ENCODE measurements at regions not wholly inside any gene's neighbourhood (a gene's known extent, or its start where the extent isn't known, plus 50 kb on each side); places are given as distances from the start of the nearest gene placed in this dataset.

GRCh38 chr10:80870282-80870681 lies 332.6 kb downstream of the SH2D4B start:
- DNase-seq: no peak

GRCh38 chr10:80871083-80871482 lies 333.4 kb downstream of the SH2D4B start:
- no peak for DNase-seq

- DNase-seq: no peak
Observed at GRCh38 chr10:80878330-80878729, 340.6 kb downstream of the SH2D4B start.

GRCh38 chr10:80890146-80890545 lies 352.4 kb downstream of the SH2D4B start:
- no peak for DNase-seq

- DNase-seq: no peak
Observed at GRCh38 chr10:80893256-80893655, 355.6 kb downstream of the SH2D4B start.

- DNase-seq: no peak
Observed at GRCh38 chr10:80894311-80894791, 356.6 kb downstream of the SH2D4B start.

GRCh38 chr10:80894797-80895467 lies 357.2 kb downstream of the SH2D4B start:
- DNase-seq: no peak

- no peak for DNase-seq
Observed at GRCh38 chr10:80896076-80896475, 358.4 kb downstream of the SH2D4B start.

- no peak for DNase-seq
Observed at GRCh38 chr10:80896959-80897358, 359.3 kb downstream of the SH2D4B start.

GRCh38 chr10:80900661-80901060 lies 363.0 kb downstream of the SH2D4B start:
- no peak for DNase-seq

- DNase-seq: no peak
Observed at GRCh38 chr10:80908611-80909010, 370.9 kb downstream of the SH2D4B start.

GRCh38 chr10:80909254-80909653 lies 371.6 kb downstream of the SH2D4B start:
- no peak for DNase-seq

GRCh38 chr10:80917636-80918035 lies 379.9 kb downstream of the SH2D4B start:
- no peak for DNase-seq

GRCh38 chr10:80921032-80921431 lies 383.3 kb downstream of the SH2D4B start:
- DNase-seq: no peak

GRCh38 chr10:80924063-80924952 lies 386.6 kb downstream of the SH2D4B start:
- DNase-seq: peak; percentile 6

- DNase-seq: no peak
Observed at GRCh38 chr10:80927419-80928078, 389.8 kb downstream of the SH2D4B start.

GRCh38 chr10:80938903-80939302 lies 401.2 kb downstream of the SH2D4B start:
- DNase-seq: no peak

GRCh38 chr10:80945264-80945880 lies 407.7 kb downstream of the SH2D4B start:
- DNase-seq: no peak

GRCh38 chr10:80946073-80946472 lies 408.4 kb downstream of the SH2D4B start:
- DNase-seq: no peak

GRCh38 chr10:80946957-80947726 lies 409.4 kb downstream of the SH2D4B start:
- no peak for DNase-seq

- DNase-seq: no peak
Observed at GRCh38 chr10:80949785-80950184, 412.1 kb downstream of the SH2D4B start.

- DNase-seq: no peak
Observed at GRCh38 chr10:80952436-80952835, 414.7 kb downstream of the SH2D4B start.

Data from COR-L47 (cell line).